ENCODE measurements at regions not wholly inside any gene's neighbourhood (a gene's known extent, or its start where the extent isn't known, plus 50 kb on each side); places are given as distances from the start of the nearest gene placed in this dataset.

- no peak for TF ChIP-seq EZH2 (IDR thresholded peaks at IDR 0.05; ENCODE audit: low read length, unreplicated experiment)
- no peak for TF ChIP-seq CTCF (conservative IDR thresholded peaks at IDR 0.05; ENCODE audit: low read depth, low read length)
Measured at GRCh38 chr18:64322189-64322588, 173.3 kb upstream of the LINC00305 start.

Data from PC-3 (cell line).